Omental fat pad (tissue), 3 donors: ENCODE measurements at regions not wholly inside any gene's neighbourhood (a gene's known extent, or its start where the extent isn't known, plus 50 kb on each side); places are given as distances from the start of the nearest gene placed in this dataset.

Experiments
- ATAC-seq: fragments of 150-250 bp; one replicate; pipeline ENCODE4 v1.9.1; 2016; ENCODE audit warnings: mild to moderate bottlenecking, moderate library complexity; ENCODE audit not compliant: low FRiP score
- DNase-seq: peaks from one replicate; pipeline ENCODE4 v3.0.0-alpha.2; 2019; ENCODE audit warnings: low spot score
- CTCF ChIP-seq, 3 donors: fragments of 450-650 bp; IDR thresholded peaks; one replicate each; pipeline ENCODE4 v1.5.1; 2016 to 2017; ENCODE audit warnings: antibody characterized with exemption in 3 of 3, mild to moderate bottlenecking in 3 of 3, moderate library complexity in 2 of 3

GRCh38 chr5:152527358-152528052 is 122.4 kb upstream of the NMUR2 start:
- no peak for TF ChIP-seq CTCF (IDR thresholded peaks at IDR 0.05)
- DNase-seq: no peak
- ATAC-seq: no peak

- DNase-seq: no peak
- no peak for ATAC-seq
- no peak for TF ChIP-seq CTCF (IDR thresholded peaks at IDR 0.05)
These were observed 124.4 kb upstream of the NMUR2 start for GRCh38 chr5:152529440-152529839.

- no peak for ATAC-seq
- no peak for TF ChIP-seq CTCF (IDR thresholded peaks at IDR 0.05)
- no peak for DNase-seq
These were observed 127.6 kb upstream of the NMUR2 start for GRCh38 chr5:152532714-152533113.

- TF ChIP-seq CTCF (IDR thresholded peaks at IDR 0.05): no peak
- no peak for ATAC-seq
- DNase-seq: no peak
These were observed 129.6 kb upstream of the NMUR2 start for GRCh38 chr5:152534641-152535040.

GRCh38 chr5:152542741-152543140 is 137.7 kb upstream of the NMUR2 start:
- no peak for DNase-seq
- no peak for TF ChIP-seq CTCF (IDR thresholded peaks at IDR 0.05)
- ATAC-seq: no peak

GRCh38 chr5:152546493-152546892 is 141.4 kb upstream of the NMUR2 start:
- TF ChIP-seq CTCF (IDR thresholded peaks at IDR 0.05): no peak
- no peak for ATAC-seq
- no peak for DNase-seq

GRCh38 chr5:152547202-152547601 is 142.1 kb upstream of the NMUR2 start:
- ATAC-seq (no peak), DNase-seq (no peak)
- no peak for TF ChIP-seq CTCF (IDR thresholded peaks at IDR 0.05)
